ENCODE measurements at regions not wholly inside any gene's neighbourhood (a gene's known extent, or its start where the extent isn't known, plus 50 kb on each side); places are given as distances from the start of the nearest gene placed in this dataset.

DNA sequence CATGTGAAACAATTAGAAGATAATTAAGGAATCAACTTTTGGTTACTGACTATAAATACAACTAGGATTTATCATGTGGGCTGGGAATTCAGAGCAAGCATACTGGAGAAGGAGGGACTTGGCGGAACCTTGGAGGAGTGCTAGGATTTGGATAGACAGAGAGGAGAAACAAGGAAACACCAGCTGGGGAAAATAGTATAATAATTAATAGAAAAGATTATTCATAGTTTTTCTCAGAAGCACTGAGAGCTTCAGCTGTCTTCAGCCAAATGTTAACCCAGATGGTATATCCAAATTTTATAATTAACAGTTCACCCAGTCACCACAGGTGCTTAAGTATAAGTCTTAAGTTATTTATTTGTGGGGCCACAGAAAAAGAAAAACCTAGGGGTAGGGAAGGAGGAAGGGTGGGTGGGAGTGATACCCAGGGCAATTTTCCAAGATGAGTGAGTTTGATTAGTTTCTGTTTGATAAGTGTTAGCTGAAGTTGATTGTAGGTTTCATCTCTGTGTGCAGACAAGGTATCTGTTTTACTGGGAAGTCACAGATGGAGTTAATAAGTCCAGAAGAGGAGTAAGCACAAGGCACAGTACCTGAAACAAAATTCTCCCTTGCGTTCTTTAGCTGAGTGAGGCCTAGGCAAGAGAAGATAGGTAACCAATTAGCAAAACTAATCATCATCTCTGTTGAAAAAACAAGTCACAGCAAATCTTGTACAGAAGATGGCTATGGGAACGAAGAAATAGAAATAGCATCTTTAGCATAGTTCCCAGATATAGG lies 175.5 kb downstream of the TFAP2B start:
- Mint-ChIP-seq H3K9me3 (ENCODE audit: unreplicated experiment) (peaks cover 2% of the 10 kb centered on the region), H3K27me3 (ENCODE audit: unreplicated experiment) (no peaks in the 10 kb centered on the region), H3K4me3 (ENCODE audit: unreplicated experiment) (no peak overlapping the region), H3K36me3 (ENCODE audit: unreplicated experiment) (no peaks in the 10 kb centered on the region), H3K4me1 (ENCODE audit: low read depth, unreplicated experiment) (no peaks in the 10 kb centered on the region), H3K27ac (ENCODE audit: unreplicated experiment) (no peak overlapping the region)
- DNase-seq, result no peak
- TF ChIP-seq, protein P1, sequence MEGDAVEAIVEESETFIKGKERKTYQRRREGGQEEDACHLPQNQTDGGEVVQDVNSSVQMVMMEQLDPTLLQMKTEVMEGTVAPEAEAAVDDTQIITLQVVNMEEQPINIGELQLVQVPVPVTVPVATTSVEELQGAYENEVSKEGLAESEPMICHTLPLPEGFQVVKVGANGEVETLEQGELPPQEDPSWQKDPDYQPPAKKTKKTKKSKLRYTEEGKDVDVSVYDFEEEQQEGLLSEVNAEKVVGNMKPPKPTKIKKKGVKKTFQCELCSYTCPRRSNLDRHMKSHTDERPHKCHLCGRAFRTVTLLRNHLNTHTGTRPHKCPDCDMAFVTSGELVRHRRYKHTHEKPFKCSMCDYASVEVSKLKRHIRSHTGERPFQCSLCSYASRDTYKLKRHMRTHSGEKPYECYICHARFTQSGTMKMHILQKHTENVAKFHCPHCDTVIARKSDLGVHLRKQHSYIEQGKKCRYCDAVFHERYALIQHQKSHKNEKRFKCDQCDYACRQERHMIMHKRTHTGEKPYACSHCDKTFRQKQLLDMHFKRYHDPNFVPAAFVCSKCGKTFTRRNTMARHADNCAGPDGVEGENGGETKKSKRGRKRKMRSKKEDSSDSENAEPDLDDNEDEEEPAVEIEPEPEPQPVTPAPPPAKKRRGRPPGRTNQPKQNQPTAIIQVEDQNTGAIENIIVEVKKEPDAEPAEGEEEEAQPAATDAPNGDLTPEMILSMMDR (IDR thresholded peaks at IDR 0.05; ENCODE audit: partially characterized antibody, unreplicated experiment), result no peak

DNA sequence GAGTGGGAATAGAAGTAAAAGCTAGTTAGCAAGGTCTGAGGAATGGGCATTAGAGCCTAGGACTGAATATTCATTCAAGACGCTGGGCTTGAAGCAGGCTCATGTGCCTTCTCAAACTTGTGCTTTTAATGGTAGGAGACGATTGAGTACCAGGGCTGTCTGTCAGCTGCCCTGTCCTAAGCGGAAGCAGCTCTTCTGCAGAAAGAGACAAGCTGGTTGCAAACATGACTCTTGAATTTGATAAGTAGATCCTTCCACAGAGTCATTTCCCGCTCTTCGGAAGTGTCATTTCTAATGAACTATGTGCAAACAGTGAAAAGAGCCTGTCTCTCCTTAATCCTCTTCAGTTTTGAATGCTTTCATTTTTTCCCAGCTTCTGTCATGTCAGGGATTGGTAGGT lies 176.4 kb downstream of the TFAP2B start:
- Mint-ChIP-seq H3K4me1 (ENCODE audit: low read depth, unreplicated experiment) (no peaks in the 10 kb centered on the region), H3K27me3 (ENCODE audit: unreplicated experiment) (no peaks in the 10 kb centered on the region), H3K36me3 (ENCODE audit: unreplicated experiment) (no peaks in the 10 kb centered on the region), H3K4me3 (ENCODE audit: unreplicated experiment) (no peak overlapping the region), H3K27ac (ENCODE audit: unreplicated experiment) (no peak overlapping the region), H3K9me3 (ENCODE audit: unreplicated experiment) (peaks cover 2% of the 10 kb centered on the region)
- TF ChIP-seq, protein P1 (IDR thresholded peaks at IDR 0.05; ENCODE audit: partially characterized antibody, unreplicated experiment), result no peak
- no peak for DNase-seq

DNA sequence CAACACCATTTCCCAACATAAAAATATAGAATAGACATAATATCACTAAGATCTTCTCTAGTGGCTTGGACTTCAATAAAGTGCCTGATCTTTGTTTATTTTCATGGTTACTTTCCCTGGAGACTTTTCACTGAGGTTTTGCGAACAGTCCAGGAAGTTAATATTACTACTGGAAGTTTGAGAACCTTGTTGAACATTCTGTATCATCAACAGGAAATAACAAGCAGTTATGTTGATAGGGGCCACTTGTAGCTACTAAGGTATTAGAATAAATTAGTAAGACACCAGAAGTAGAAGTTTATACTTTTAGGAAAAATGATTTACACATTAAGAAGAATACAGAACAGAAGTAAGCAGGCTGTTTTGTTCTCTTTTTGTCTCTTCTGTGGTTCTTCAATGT lies 180.2 kb downstream of the TFAP2B start:
- DNase-seq, result no peak
- Mint-ChIP-seq H3K27ac (ENCODE audit: unreplicated experiment) (no peak overlapping the region), H3K9me3 (ENCODE audit: unreplicated experiment) (peaks cover 2% of the 10 kb centered on the region), H3K4me3 (ENCODE audit: unreplicated experiment) (no peak overlapping the region), H3K4me1 (ENCODE audit: low read depth, unreplicated experiment) (no peaks in the 10 kb centered on the region), H3K27me3 (ENCODE audit: unreplicated experiment) (no peaks in the 10 kb centered on the region), H3K36me3 (ENCODE audit: unreplicated experiment) (no peaks in the 10 kb centered on the region)
- TF ChIP-seq, protein P1 (IDR thresholded peaks at IDR 0.05; ENCODE audit: partially characterized antibody, unreplicated experiment), result no peak

DNA sequence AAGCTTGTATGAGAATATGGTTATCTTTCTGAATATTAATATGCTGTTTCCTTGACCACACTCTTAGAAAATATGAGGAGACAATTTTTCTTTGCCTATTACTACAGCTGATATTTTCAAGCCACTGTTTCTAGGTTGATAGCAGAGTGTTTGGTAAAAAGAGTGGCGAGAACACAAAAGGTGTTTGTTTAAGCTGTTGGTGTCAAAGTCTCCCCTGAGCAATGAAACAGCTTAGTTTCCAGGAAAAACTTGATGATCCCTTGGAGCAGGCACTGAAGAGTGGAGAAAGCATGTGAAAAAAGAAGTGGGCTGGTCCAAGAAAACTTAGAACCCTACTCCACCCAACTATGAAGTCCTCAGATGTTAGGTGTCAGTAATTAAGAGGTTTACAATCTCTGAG lies 182.7 kb downstream of the TFAP2B start:
- no peak overlapping the region for H3K4me3 Mint-ChIP-seq (ENCODE audit: unreplicated experiment)
- H3K36me3 Mint-ChIP-seq (ENCODE audit: unreplicated experiment), result no peaks in the 10 kb centered on the region
- H3K27me3 Mint-ChIP-seq (ENCODE audit: unreplicated experiment), result no peaks in the 10 kb centered on the region
- peaks cover 2% of the 10 kb centered on the region for H3K9me3 Mint-ChIP-seq (ENCODE audit: unreplicated experiment)
- TF ChIP-seq, protein P1 (IDR thresholded peaks at IDR 0.05; ENCODE audit: partially characterized antibody, unreplicated experiment), result no peak
- H3K4me1 Mint-ChIP-seq (ENCODE audit: low read depth, unreplicated experiment), result no peaks in the 10 kb centered on the region
- no peak overlapping the region for H3K27ac Mint-ChIP-seq (ENCODE audit: unreplicated experiment)
- no peak for DNase-seq

DNA sequence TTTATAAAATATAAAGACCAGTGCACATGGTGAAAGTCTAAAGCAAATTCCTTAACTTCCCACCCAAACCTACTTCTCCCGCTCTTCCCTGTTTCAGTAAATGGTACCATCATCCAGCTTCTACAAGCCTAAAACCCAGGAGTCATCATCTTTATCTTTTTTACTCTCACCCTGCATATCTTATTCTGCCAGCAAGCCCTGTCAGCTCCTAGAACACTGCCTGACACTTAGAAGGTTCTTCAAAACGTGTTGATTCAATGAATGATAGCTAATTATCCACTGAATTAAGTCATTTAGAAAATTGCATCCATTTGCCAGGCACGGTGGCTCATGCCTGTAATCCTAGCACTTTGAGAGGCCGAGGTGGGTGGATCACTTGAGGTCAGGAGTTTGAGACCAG lies 185.7 kb downstream of the TFAP2B start:
- Mint-ChIP-seq H3K27me3 (ENCODE audit: unreplicated experiment) (no peaks in the 10 kb centered on the region), H3K4me1 (ENCODE audit: low read depth, unreplicated experiment) (no peaks in the 10 kb centered on the region), H3K36me3 (ENCODE audit: unreplicated experiment) (no peaks in the 10 kb centered on the region), H3K27ac (ENCODE audit: unreplicated experiment) (no peak overlapping the region), H3K9me3 (ENCODE audit: unreplicated experiment) (no peaks in the 10 kb centered on the region), H3K4me3 (ENCODE audit: unreplicated experiment) (no peak overlapping the region)
- TF ChIP-seq, protein P1 (IDR thresholded peaks at IDR 0.05; ENCODE audit: partially characterized antibody, unreplicated experiment), result no peak
- no peak for DNase-seq

Measured in glutamatergic neuron (in vitro differentiated cells).